AG04450 (cell line): ENCODE measurements at regions not wholly inside any gene's neighbourhood (a gene's known extent, or its start where the extent isn't known, plus 50 kb on each side); places are given as distances from the start of the nearest gene placed in this dataset.

Experiments used
- CTCF ChIA-PET: fragments of 300-600, 350-600 bp; formaldehyde crosslinking; extraction: SDS; loops from one replicate; lab custom pipeline; 2022; ENCODE audit warnings: antibody characterized with exemption, inconsistent platforms; lab: Charles Lee
- POLR2A ChIA-PET: fragments of 350-600 bp; formaldehyde crosslinking; extraction: SDS; loops from one replicate; lab custom pipeline; 2021; ENCODE audit warnings: antibody characterized with exemption, inconsistent platforms; lab: Yijun Ruan, JAX
- DNase-seq: peaks from one replicate; pipeline ENCODE4 v3.0.0-alpha.2; 2011; ENCODE audit warnings: low read depth, low spot score
- H3K27ac ChIP-seq: one replicate; pipeline ENCODE4 v1.5.1; 2012; ENCODE audit warnings: low read depth, low read length, control low read depth
- H3K27me3 ChIP-seq: one replicate; pipeline ENCODE4 v1.6.0; 2012; ENCODE audit warnings: low read length; ENCODE audit not compliant: control insufficient read depth, insufficient read depth
- H3K4me3 ChIP-seq: 2 replicates; pipeline ENCODE4 v1.5.1; 2011; ENCODE audit warnings: mild to moderate bottlenecking, low read depth, low read length, control low read depth
- H3K9me3 ChIP-seq: 2 replicates; pipeline ENCODE4 v1.5.1; 2012; ENCODE audit warnings: low read length; ENCODE audit not compliant: control insufficient read depth, insufficient read depth
- CTCF ChIP-seq: IDR thresholded peaks from 2 replicates; pipeline ENCODE4 v1.5.1; 2011; ENCODE audit warnings: low read depth, low read length, control low read depth, inconsistent platforms

GRCh38 chr10:42513921-42514320 lies 124.4 kb downstream of the ZNF33B start:
- DNase-seq = no peak
- H3K4me3 ChIP-seq = no peak overlapping the region
- CTCF ChIA-PET = no interaction called here
- no peak for TF ChIP-seq CTCF
- POLR2A ChIA-PET = no interaction called here
- H3K9me3 ChIP-seq = peaks cover 25% of the 10 kb centered on the region
- H3K27ac ChIP-seq = no peak overlapping the region
- no peaks in the 10 kb centered on the region for H3K27me3 ChIP-seq

- Histone ChIP-seq H3K4me3 (no peak overlapping the region), H3K27me3 (no peaks in the 10 kb centered on the region), H3K27ac (no peak overlapping the region), H3K9me3 (no peaks in the 10 kb centered on the region)
- ChIA-PET POLR2A (no interaction called here), CTCF (no interaction called here)
- DNase-seq = no peak
- no peak for TF ChIP-seq CTCF
Measured at GRCh38 chr10:42491801-42492200, 146.6 kb downstream of the ZNF33B start.

GRCh38 chr10:42491001-42491592 lies 147.3 kb downstream of the ZNF33B start:
- ChIA-PET POLR2A (no interaction called here), CTCF (no interaction called here)
- Histone ChIP-seq H3K9me3 (no peaks in the 10 kb centered on the region), H3K27ac (no peak overlapping the region), H3K27me3 (no peaks in the 10 kb centered on the region), H3K4me3 (no peak overlapping the region)
- no peak for DNase-seq
- TF ChIP-seq CTCF = no peak

- no peak for DNase-seq
- H3K27me3 ChIP-seq = no peaks in the 10 kb centered on the region
- POLR2A ChIA-PET = no interaction called here
- H3K4me3 ChIP-seq = no peak overlapping the region
- H3K27ac ChIP-seq = no peak overlapping the region
- H3K9me3 ChIP-seq = no peaks in the 10 kb centered on the region
- TF ChIP-seq CTCF = no peak
- CTCF ChIA-PET = no interaction called here
Measured at GRCh38 chr10:42490368-42490767, 148.0 kb downstream of the ZNF33B start.

GRCh38 chr10:42488416-42488815 lies 150.0 kb downstream of the ZNF33B start:
- peaks cover 4% of the 10 kb centered on the region; the same call in 1 of the 2 replicates for H3K9me3 ChIP-seq
- no peaks in the 10 kb centered on the region for H3K27me3 ChIP-seq
- TF ChIP-seq CTCF = no peak
- no peak for DNase-seq
- peak overlapping the region; percentile 31 for H3K27ac ChIP-seq
- H3K4me3 ChIP-seq = no peak overlapping the region
- CTCF ChIA-PET = no interaction called here
- POLR2A ChIA-PET = no interaction called here
